ENCODE measurements at regions not wholly inside any gene's neighbourhood (a gene's known extent, or its start where the extent isn't known, plus 50 kb on each side); places are given as distances from the start of the nearest gene placed in this dataset.

DNA sequence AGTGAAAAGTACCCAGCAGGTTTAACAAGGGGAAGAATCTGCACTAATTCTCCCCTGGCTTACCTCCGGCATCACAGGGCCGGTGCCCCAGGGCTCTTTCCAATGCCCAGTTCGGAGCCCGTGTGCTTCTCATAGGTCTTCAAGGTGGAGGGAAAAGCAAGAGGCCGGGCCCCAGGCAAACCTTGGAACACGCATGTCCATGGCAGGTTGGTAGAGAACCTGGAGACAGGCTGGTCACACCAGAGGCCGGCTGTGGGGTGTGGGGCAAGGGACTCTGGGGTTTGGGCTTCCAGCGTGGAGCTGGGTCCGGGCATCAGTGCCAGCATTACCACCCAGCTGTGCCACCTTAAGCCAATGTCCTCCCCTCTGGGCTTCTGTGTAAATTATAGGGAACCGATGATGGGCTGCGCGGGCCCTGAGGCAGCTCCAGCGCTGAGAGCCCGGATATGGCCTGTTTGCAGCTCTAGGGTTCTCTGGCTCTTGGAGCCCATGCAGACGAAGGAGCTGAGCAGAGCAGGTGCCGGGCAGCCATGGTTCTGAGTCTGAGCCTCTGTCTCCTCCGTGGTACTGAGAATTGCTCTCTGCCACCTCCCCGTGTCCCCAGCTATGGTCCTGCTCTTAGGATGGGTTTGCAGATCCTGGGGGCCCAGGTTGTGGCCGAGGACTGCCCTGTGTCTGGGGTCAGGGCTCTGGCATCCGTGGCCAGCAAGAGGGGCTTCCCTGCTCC lies 197.0 kb upstream of the C14orf180 start:
- H3K27me3 ChIP-seq (replicated peaks in 1 of 4; ENCODE audit: control extremely low read depth in 1 of 4, control insufficient read depth in 3 of 4, insufficient read depth in 4 of 4, low read length in 3 of 4) = peaks cover 0 to 38% (median 12%) of the 10 kb centered on the region in 4 experiments
- H3K4me2 ChIP-seq (replicated peaks; ENCODE audit: low read depth, low read length, poor library complexity, severe bottlenecking) = no peak overlapping the region
- TF ChIP-seq EZH2 (IDR thresholded peaks at IDR 0.05; ENCODE audit: borderline replicate concordance, insufficient read depth, low read depth, low read length, poor library complexity, severe bottlenecking) = no peak
- TF ChIP-seq CTCF (IDR thresholded peaks at IDR 0.05) = no peak
- Mint-ChIP-seq H3K4me3 (no peak overlapping the region), H3K27me3 (peaks cover 44% of the 10 kb centered on the region), H3K27ac (no peak overlapping the region), H3K9me3 (ENCODE audit: insufficient read depth) (peaks cover 6% of the 10 kb centered on the region), H3K4me1 (peaks cover 32% of the 10 kb centered on the region)
- no peaks in the 10 kb centered on the region for H3K36me3 ChIP-seq (replicated peaks in 1 of 2; ENCODE audit: control extremely low read depth in 1 of 2, control insufficient read depth in 1 of 2, extremely low read depth in 1 of 2, insufficient read depth in 2 of 2, low read length in 1 of 2)
- intact Hi-C loops (cut with micrococcal nuclease) = no loop called here
- H3K27ac ChIP-seq (ENCODE audit: low read length in 2 of 2) = no peak overlapping the region
- peaks cover 28 to 31% of the 10 kb centered on the region in 2 donors for H3K4me1 ChIP-seq (ENCODE audit: control insufficient read depth in 2 of 2, insufficient read depth in 2 of 2, low read length in 2 of 2)
- 93% methylated on average over 17 of the region's 20 CpGs for WGBS (ENCODE audit: insufficient coverage)
- CTCF ChIA-PET = no interaction called here
- H3K9ac ChIP-seq (ENCODE audit: low read length) = no peak overlapping the region
- H3K9me3 ChIP-seq (ENCODE audit: control extremely low read depth in 1 of 3, control insufficient read depth in 2 of 3, insufficient read depth in 1 of 3, low read length in 2 of 3) = peaks cover 0 to 39% (median 6%) of the 10 kb centered on the region in 3 donors
- no peaks in the 10 kb centered on the region for H3K79me2 ChIP-seq (ENCODE audit: control insufficient read depth, insufficient read depth, low read length)
- DNase-seq = no peak
- ATAC-seq (ENCODE audit: low read depth) = no peak
- no peaks in the 10 kb centered on the region for H4K20me1 ChIP-seq (ENCODE audit: control insufficient read depth, insufficient read depth, low read length, poor library complexity, severe bottlenecking)
- H2AFZ ChIP-seq (ENCODE audit: insufficient read depth, low read depth, low read length, poor library complexity, severe bottlenecking) = no peak overlapping the region
- POLR2A ChIA-PET = no interaction called here
- H3K4me3 ChIP-seq (ENCODE audit: control extremely low read depth in 1 of 5, extremely low read depth in 1 of 5, insufficient read depth in 1 of 5, low read depth in 2 of 5, low read length in 4 of 5) = no peak overlapping the region

GRCh38 chr14:104383088-104383995 lies 196.2 kb upstream of the C14orf180 start:
- intact Hi-C loops (cut with micrococcal nuclease) = no loop called here
- Mint-ChIP-seq H3K4me3 (no peak overlapping the region), H3K27me3 (peaks cover 36% of the 10 kb centered on the region), H3K27ac (no peak overlapping the region), H3K4me1 (peaks cover 39% of the 10 kb centered on the region), H3K9me3 (ENCODE audit: insufficient read depth) (peaks cover 6% of the 10 kb centered on the region)
- DNase-seq = no peak
- Histone ChIP-seq H3K27me3 (replicated peaks in 1 of 4; ENCODE audit: control extremely low read depth in 1 of 4, control insufficient read depth in 3 of 4, insufficient read depth in 4 of 4, low read length in 3 of 4) (peaks cover 0 to 38% (median 10%) of the 10 kb centered on the region in 4 experiments), H3K9ac (ENCODE audit: low read length) (no peak overlapping the region), H4K20me1 (ENCODE audit: control insufficient read depth, insufficient read depth, low read length, poor library complexity, severe bottlenecking) (no peaks in the 10 kb centered on the region), H3K36me3 (replicated peaks in 1 of 2; ENCODE audit: control extremely low read depth in 1 of 2, control insufficient read depth in 1 of 2, extremely low read depth in 1 of 2, insufficient read depth in 2 of 2, low read length in 1 of 2) (no peaks in the 10 kb centered on the region), H3K79me2 (ENCODE audit: control insufficient read depth, insufficient read depth, low read length) (no peaks in the 10 kb centered on the region), H3K4me2 (replicated peaks; ENCODE audit: low read depth, low read length, poor library complexity, severe bottlenecking) (no peak overlapping the region), H3K4me1 (ENCODE audit: control insufficient read depth in 2 of 2, insufficient read depth in 2 of 2, low read length in 2 of 2) (peaks cover 28 to 31% of the 10 kb centered on the region in 2 donors), H3K9me3 (ENCODE audit: control extremely low read depth in 1 of 3, control insufficient read depth in 2 of 3, insufficient read depth in 1 of 3, low read length in 2 of 3) (peaks cover 0 to 39% (median 6%) of the 10 kb centered on the region in 3 donors), H3K27ac (ENCODE audit: low read length in 2 of 2) (no peak overlapping the region), H3K4me3 (ENCODE audit: control extremely low read depth in 1 of 5, extremely low read depth in 1 of 5, insufficient read depth in 1 of 5, low read depth in 2 of 5, low read length in 4 of 5) (no peak overlapping the region), H2AFZ (ENCODE audit: insufficient read depth, low read depth, low read length, poor library complexity, severe bottlenecking) (no peak overlapping the region)
- 72% methylated on average over 10 of the region's 26 CpGs for WGBS (ENCODE audit: insufficient coverage)
- no peak for ATAC-seq (ENCODE audit: low read depth)
- TF ChIP-seq CTCF (IDR thresholded peaks at IDR 0.05) (no peak), EZH2 (IDR thresholded peaks at IDR 0.05; ENCODE audit: borderline replicate concordance, insufficient read depth, low read depth, low read length, poor library complexity, severe bottlenecking) (no peak)
- POLR2A ChIA-PET = no interaction called here
- CTCF ChIA-PET = no interaction called here
